Epithelial cell of proximal tubule (primary cell): ENCODE measurements at regions not wholly inside any gene's neighbourhood (a gene's known extent, or its start where the extent isn't known, plus 50 kb on each side); places are given as distances from the start of the nearest gene placed in this dataset.
"Not testable (repeated sequence)": the region's sequence is repeated elsewhere in the genome, so short reads cannot be mapped to it uniquely, and the experiment has no call there.

Source experiments
- DNase-seq: peaks from one replicate; pipeline ENCODE4 v3.0.0-alpha.2; 2011; ENCODE audit warnings: low read depth
- H3K4me3 ChIP-seq: 2 replicates; pipeline ENCODE4 v1.5.1; 2011; ENCODE audit warnings: low read depth, mild to moderate bottlenecking, low read length
- CTCF ChIP-seq: conservative IDR thresholded peaks from 2 replicates; pipeline ENCODE4 v1.5.1; 2012; ENCODE audit warnings: low read depth, mild to moderate bottlenecking, low read length

DNA sequence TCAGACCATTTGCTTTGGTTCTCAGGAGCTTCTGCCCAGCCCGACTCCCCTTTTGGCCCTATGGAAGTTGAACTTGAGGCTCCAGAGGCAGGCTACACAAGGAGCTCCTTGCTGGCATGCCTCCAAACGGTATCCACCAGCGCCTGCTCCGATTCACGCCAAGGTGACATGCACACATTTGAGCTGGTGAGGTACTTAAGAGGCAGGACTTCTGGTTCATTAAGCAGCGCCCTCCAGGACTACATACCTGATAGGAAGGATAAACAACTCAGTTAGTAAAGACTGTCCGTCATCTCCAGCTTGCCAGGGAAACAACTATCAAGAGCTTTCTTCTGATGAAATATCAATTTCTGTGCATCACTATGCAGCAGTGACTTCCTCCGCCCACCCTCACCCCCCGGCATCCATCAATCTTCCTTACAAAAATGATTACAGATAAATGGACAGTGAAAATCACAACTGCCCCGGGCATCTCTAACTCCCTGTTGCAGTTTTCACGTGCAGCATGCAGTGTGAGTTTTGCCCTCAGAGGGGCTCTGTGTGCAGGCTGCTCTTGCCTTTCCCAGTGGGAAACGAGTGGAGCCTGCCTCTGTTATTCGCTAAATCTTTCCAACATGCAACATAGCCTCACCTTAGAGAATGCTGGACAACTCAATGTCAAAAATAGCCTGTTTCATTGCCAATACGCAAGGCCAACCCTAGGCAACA lies 122.9 kb downstream of the ARRDC4 start:
- DNase-seq = no peak
- H3K4me3 ChIP-seq = no peak overlapping the region
- peak; percentile 11 for TF ChIP-seq CTCF

DNA sequence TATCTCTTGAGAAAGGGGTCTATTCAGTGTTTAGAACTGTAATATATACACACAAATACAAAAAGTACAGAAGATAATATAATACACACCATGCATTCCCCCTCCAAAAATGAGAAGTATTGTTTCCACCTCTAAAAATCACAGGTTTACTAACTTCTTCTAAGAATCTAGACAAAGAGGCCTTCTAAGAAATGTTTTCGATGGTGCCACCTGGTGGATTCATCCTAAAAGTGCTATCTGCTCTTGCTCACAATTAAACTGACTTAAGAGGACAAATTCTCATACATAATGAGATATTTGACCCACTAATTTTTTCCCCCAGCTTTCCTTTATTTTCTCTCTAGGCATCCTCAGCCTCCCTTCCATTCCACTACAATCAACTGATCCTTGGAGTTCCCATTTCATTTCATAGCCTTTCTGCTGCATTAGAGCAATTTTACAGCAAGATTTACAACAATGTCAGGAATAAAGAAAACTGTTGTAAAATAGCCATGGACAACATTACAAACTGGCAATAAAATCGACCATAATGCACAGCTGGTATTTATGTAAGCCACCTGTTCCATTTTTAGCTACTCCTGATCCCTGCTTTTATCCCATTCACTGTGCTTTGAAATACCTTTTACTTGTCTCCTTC lies 124.6 kb downstream of the ARRDC4 start:
- DNase-seq = peak; percentile 30
- TF ChIP-seq CTCF = peak; percentile 77
- no peak overlapping the region for H3K4me3 ChIP-seq

- not testable (repeated sequence) for H3K4me3 ChIP-seq, DNase-seq
These were observed 127.9 kb downstream of the ARRDC4 start for GRCh38 chr15:98088307-98088945.

DNA sequence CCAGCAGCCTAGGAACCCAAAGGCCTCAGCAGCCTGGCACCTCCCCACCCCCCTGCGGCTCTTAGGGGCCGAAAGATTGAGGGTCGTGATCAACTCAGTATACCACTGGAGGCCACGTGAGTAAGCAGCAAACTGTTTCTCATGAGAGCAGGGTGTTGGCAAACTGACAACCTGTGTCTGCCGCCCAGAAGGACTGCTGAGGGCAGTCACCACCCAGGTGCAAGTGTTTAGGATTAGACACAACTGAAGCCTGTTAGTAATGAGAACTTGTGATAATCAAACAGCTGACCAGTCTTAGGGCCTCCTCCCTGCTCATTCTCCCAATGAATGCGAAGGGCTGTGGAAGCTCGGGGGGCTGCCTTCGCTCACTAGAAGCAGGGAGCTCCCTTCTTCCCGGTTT lies 128.8 kb downstream of the ARRDC4 start:
- not testable (repeated sequence) for H3K4me3 ChIP-seq, DNase-seq

DNA sequence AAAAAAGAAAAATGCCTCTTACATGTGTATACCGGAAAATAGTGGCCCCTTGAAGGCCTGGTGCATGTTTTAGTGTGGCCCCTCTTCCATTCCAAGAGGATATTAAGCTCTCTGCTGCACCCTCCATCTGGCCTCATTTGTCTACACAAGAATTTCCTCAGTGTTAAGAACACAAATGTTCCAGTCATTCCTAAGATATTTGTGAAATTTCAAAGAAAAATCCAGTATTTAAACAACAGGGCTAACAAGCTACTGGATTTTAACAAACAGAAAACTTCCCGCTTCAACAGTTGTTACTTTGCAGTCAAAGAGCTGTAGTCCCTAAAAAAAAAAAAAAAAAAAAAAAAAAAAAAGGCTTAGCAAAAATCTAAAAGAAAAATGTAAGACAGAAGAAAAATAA lies 137.5 kb downstream of the ARRDC4 start:
- not testable (repeated sequence) for H3K4me3 ChIP-seq

DNA sequence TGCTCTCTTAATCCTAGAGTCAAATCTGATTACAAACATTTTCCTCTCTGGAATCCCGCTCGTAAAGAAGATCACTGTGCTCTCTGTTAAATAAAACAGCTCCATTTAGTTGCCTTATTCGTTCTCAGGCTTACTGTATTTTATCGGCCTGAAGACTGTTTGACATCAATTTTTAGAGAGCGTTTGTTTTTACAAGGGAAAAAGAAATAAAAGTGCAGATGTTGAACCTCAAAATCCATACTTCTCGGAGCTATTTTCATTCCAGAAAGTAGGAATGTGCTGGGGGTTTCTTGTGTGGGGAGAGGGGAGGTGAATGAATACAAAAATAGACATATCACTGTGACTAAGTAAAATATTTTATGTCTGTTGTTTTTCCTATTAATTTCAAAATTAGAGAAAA lies 140.1 kb downstream of the ARRDC4 start:
- not testable (repeated sequence) for H3K4me3 ChIP-seq, DNase-seq

More for the DNA sequence above, 137.5 kb downstream of the ARRDC4 start:
- DNase-seq = not testable (repeated sequence)

GRCh38 chr15:98103570-98103969 lies 143.1 kb downstream of the ARRDC4 start:
- no peak overlapping the region for H3K4me3 ChIP-seq
- no peak for DNase-seq
- no peak for TF ChIP-seq CTCF

- not testable (repeated sequence) for H3K4me3 ChIP-seq, DNase-seq
These were observed 144.1 kb downstream of the ARRDC4 start for GRCh38 chr15:98104386-98105151.

GRCh38 chr15:98106615-98107194 lies 146.2 kb downstream of the ARRDC4 start:
- not testable (repeated sequence) for H3K4me3 ChIP-seq, DNase-seq

- no peak for TF ChIP-seq CTCF
- no peak for DNase-seq
- no peak overlapping the region for H3K4me3 ChIP-seq
These were observed 151.3 kb downstream of the ARRDC4 start for GRCh38 chr15:98111806-98112205.
